ENCODE measurements at regions not wholly inside any gene's neighbourhood (a gene's known extent, or its start where the extent isn't known, plus 50 kb on each side); places are given as distances from the start of the nearest gene placed in this dataset.

DNA sequence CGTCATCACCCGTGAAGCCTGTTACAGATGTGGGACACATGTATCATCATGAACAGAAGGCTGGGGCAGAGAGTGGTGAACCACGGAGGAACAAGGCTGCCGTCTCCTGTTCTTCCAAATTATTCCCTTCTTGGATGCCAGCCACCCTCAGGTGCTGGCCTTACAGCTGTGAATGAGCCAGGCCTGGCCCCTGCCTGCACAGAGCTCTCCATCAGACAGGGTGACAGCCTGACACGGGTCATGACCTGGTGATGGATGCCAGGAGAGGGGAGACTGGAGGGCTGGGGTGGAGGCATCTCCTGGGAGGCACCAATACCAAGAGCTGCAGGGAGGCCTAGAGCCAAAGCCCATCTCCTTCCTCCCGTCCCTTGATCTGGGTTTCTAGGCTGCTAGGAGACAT, 230.0 kb upstream of the C1orf174 start:
- no peaks in the 10 kb centered on the region for H3K36me3 ChIP-seq
- ATAC-seq, result no peak
- H3K4me3 ChIP-seq, result no peak overlapping the region
- TF ChIP-seq POLR2A (IDR thresholded peaks at IDR 0.05), result no peak
- TF ChIP-seq EP300 (IDR thresholded peaks at IDR 0.05), result no peak
- TF ChIP-seq, protein P1, sequence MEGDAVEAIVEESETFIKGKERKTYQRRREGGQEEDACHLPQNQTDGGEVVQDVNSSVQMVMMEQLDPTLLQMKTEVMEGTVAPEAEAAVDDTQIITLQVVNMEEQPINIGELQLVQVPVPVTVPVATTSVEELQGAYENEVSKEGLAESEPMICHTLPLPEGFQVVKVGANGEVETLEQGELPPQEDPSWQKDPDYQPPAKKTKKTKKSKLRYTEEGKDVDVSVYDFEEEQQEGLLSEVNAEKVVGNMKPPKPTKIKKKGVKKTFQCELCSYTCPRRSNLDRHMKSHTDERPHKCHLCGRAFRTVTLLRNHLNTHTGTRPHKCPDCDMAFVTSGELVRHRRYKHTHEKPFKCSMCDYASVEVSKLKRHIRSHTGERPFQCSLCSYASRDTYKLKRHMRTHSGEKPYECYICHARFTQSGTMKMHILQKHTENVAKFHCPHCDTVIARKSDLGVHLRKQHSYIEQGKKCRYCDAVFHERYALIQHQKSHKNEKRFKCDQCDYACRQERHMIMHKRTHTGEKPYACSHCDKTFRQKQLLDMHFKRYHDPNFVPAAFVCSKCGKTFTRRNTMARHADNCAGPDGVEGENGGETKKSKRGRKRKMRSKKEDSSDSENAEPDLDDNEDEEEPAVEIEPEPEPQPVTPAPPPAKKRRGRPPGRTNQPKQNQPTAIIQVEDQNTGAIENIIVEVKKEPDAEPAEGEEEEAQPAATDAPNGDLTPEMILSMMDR (IDR thresholded peaks at IDR 0.05), result no peak
- H3K4me1 ChIP-seq, result no peaks in the 10 kb centered on the region
- 49 to 64% methylated on average over 3 to 4 of the region's 6 CpGs for WGBS, 2 donors (ENCODE audit: low coverage in 1 of 2)
- peaks cover 48% of the 10 kb centered on the region for H3K27me3 ChIP-seq
- no peaks in the 10 kb centered on the region for H3K9me3 ChIP-seq
- no peak overlapping the region for H3K27ac ChIP-seq

DNA sequence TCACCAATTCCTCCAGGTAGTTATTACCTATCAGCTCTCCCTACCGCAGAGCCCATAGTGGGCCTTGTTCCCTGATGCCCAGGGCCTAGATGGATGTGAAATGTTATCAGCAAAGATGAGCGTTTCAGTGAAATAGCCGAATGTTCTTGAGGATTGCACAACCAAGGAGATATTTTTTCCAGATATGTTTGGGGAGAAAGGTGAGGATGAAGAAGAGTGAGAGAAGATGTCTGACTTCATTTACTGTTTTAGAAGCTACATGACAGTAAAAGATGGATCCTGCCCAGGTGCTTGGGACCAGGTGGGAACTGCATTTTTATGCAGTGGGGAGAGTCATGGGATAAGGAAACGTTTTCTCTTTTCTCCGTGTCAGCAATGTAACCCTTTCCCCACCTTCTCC, 231.7 kb upstream of the C1orf174 start:
- Histone ChIP-seq H3K4me3 (no peak overlapping the region), H3K36me3 (no peaks in the 10 kb centered on the region), H3K27me3 (peaks cover 53% of the 10 kb centered on the region), H3K4me1 (no peaks in the 10 kb centered on the region), H3K9me3 (no peaks in the 10 kb centered on the region), H3K27ac (no peak overlapping the region)
- TF ChIP-seq EP300 (IDR thresholded peaks at IDR 0.05) (no peak), POLR2A (IDR thresholded peaks at IDR 0.05) (no peak), POLR2AphosphoS5 (IDR thresholded peaks at IDR 0.05) (no peak)
- TF ChIP-seq, protein P1 (IDR thresholded peaks at IDR 0.05), result no peak
- ATAC-seq, result no peak
- WGBS, 2 donors (ENCODE audit: low coverage in 1 of 2), result 29 to 39% methylated on average over 2 to 3 of the region's 5 CpGs

DNA sequence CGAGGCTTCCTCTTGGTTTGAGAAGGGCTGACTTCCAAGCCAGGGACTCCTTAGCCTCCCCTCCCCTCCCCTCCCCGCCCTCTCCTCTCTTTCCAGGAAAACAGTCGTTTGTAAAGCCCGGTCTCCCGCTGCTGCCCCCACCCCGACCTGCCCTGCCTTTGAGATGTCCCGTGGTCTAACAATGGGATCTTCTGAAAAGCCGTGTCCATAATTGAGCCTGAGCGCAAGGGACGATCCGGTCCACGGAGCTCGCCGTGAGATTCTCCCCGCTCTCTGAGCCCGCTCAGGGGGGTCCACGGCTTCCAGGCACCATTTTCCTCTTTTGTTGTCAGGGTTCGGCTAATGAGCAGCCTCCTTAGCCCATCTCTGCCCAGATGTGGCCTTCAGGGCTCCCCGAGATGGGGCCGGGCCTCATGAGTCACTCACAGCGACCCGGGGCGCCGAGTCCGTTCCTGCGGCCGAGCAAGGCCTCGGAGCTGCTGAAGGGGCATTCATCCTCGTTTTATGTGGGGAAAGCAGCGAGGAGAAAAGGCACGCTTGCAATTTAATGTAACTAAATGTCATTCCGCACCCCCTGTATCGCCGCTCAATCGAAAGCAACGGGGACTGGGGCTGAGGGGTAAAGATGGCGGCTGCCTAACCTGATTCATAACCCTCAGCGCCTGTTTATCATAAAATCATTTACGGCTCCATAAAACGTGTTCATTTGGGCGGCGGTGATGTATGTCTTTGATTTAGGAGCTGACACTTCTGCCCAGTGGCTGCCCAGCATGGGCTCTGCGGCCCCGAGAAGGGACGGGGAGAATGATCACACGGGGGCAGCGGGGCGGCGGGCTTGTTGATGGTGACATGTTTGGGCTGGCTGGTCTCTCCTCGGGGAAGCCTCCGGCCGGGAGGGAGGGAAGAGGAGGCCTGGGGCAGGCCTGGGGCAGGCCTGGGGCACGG, 232.6 kb upstream of the C1orf174 start:
- no peaks in the 10 kb centered on the region for H3K9me3 ChIP-seq
- TF ChIP-seq POLR2A (IDR thresholded peaks at IDR 0.05) (no peak), POLR2AphosphoS5 (IDR thresholded peaks at IDR 0.05) (no peak)
- TF ChIP-seq, protein P1 (IDR thresholded peaks at IDR 0.05), result no peak
- H3K4me1 ChIP-seq, result no peaks in the 10 kb centered on the region
- H3K36me3 ChIP-seq, result no peaks in the 10 kb centered on the region
- WGBS, 2 donors (ENCODE audit: low coverage in 1 of 2), result 76 to 79% methylated on average over 4 to 10 of the region's 53 CpGs
- no peak overlapping the region for H3K4me3 ChIP-seq
- H3K27me3 ChIP-seq, result peaks cover 58% of the 10 kb centered on the region
- no peak for ATAC-seq
- H3K27ac ChIP-seq, result no peak overlapping the region

DNA sequence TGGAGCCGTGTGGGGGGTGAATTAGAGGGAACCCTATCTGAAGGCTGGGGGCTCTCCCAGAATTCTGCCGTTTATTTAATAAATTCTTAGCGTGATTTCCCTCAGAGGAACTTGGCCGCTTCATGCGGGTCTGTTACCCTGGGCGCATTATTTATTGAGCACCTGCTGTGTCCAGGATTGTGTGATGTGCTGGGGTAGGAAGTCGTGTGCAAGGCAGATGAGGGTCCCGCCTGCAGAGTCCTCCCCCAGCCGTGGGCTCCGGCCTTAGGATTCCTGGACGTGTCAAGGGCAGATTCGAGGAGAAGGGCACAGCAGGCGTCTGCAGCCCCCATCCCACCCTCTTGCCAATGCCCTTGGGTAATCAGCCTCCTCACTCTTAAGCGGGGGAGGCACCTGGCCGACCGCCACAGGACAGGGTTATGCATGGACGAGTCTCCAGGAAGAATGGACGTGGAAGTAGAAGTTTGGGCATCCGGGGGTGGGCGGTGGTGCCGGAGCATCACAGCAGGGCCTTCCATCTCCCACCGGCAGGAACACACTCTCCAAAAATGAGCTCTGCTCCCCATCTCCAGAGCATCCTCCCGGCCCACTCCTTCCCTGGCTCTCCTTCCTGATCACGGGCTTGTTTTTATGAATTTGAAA, 233.3 kb upstream of the C1orf174 start:
- H3K9me3 ChIP-seq, result no peaks in the 10 kb centered on the region
- TF ChIP-seq POLR2AphosphoS5 (IDR thresholded peaks at IDR 0.05) (no peak), EP300 (IDR thresholded peaks at IDR 0.05) (no peak), POLR2A (IDR thresholded peaks at IDR 0.05) (no peak)
- TF ChIP-seq, protein P1 (IDR thresholded peaks at IDR 0.05), result no peak
- H3K27ac ChIP-seq, result no peak overlapping the region
- no peaks in the 10 kb centered on the region for H3K4me1 ChIP-seq
- no peak for ATAC-seq
- no peak overlapping the region for H3K4me3 ChIP-seq
- 62 to 83% methylated on average over 4 to 11 of the region's 24 CpGs for WGBS, 2 donors (ENCODE audit: low coverage in 1 of 2)
- H3K36me3 ChIP-seq, result no peaks in the 10 kb centered on the region
- peaks cover 64% of the 10 kb centered on the region for H3K27me3 ChIP-seq
